ENCODE measurements at regions not wholly inside any gene's neighbourhood (a gene's known extent, or its start where the extent isn't known, plus 50 kb on each side); places are given as distances from the start of the nearest gene placed in this dataset.
"Not testable (repeated sequence)": the region's sequence is repeated elsewhere in the genome, so short reads cannot be mapped to it uniquely, and the experiment has no call there.

- DNase-seq, result no peak
Measured at GRCh38 chr6:80976336-80976735, 776.1 kb downstream of the TENT5A start.

- DNase-seq, result no peak
Measured at GRCh38 chr6:80974579-80974978, 777.9 kb downstream of the TENT5A start.

- no peak for DNase-seq
Measured at GRCh38 chr6:80969439-80969838, 783.0 kb downstream of the TENT5A start.

GRCh38 chr6:80967609-80968008 is 784.9 kb downstream of the TENT5A start:
- no peak for DNase-seq

GRCh38 chr6:80962382-80962781 is 790.1 kb downstream of the TENT5A start:
- no peak for DNase-seq

GRCh38 chr6:80961166-80961565 is 791.3 kb downstream of the TENT5A start:
- DNase-seq, result no peak

- DNase-seq, result no peak
Measured at GRCh38 chr6:80959034-80959433, 793.4 kb downstream of the TENT5A start.

GRCh38 chr6:80956898-80957297 is 795.6 kb downstream of the TENT5A start:
- no peak for DNase-seq

- not testable (repeated sequence) for DNase-seq
Measured at GRCh38 chr6:80952479-80952878, 800.0 kb downstream of the TENT5A start.

- DNase-seq, result no peak
Measured at GRCh38 chr6:80946402-80946801, 806.1 kb downstream of the TENT5A start.

GRCh38 chr6:80942911-80943310 is 809.6 kb downstream of the TENT5A start:
- no peak for DNase-seq

GRCh38 chr6:80940976-80941375 is 811.5 kb downstream of the TENT5A start:
- no peak for DNase-seq

GRCh38 chr6:80940571-80940970 is 811.9 kb downstream of the TENT5A start:
- DNase-seq, result no peak

- no peak for DNase-seq
Measured at GRCh38 chr6:80939898-80940297, 812.6 kb downstream of the TENT5A start.

GRCh38 chr6:80939480-80939879 is 813.0 kb downstream of the TENT5A start:
- DNase-seq, result no peak

- no peak for DNase-seq
Measured at GRCh38 chr6:80938131-80938530, 814.4 kb downstream of the TENT5A start.

- no peak for DNase-seq
Measured at GRCh38 chr6:80932359-80932758, 820.1 kb downstream of the TENT5A start.

GRCh38 chr6:80930376-80930775 is 822.1 kb downstream of the TENT5A start:
- no peak for DNase-seq

- DNase-seq, result no peak
Measured at GRCh38 chr6:80923816-80924215, 817.3 kb downstream of the BCKDHB start.

GRCh38 chr6:80922916-80923455 is 816.5 kb downstream of the BCKDHB start:
- no peak for DNase-seq

- DNase-seq, result no peak
Measured at GRCh38 chr6:80921861-80922460, 815.5 kb downstream of the BCKDHB start.

GRCh38 chr6:80907831-80908230 is 801.4 kb downstream of the BCKDHB start:
- DNase-seq, result no peak

GRCh38 chr6:80903711-80904110 is 797.2 kb downstream of the BCKDHB start:
- DNase-seq, result no peak

GRCh38 chr6:80886475-80886874 is 780.0 kb downstream of the BCKDHB start:
- DNase-seq, result no peak

- no peak for DNase-seq
Measured at GRCh38 chr6:80872951-80873308, 766.5 kb downstream of the BCKDHB start.

Data from NCI-H1092 (cell line).